ENCODE measurements at regions not wholly inside any gene's neighbourhood (a gene's known extent, or its start where the extent isn't known, plus 50 kb on each side); places are given as distances from the start of the nearest gene placed in this dataset.
"Not testable (repeated sequence)": the region's sequence is repeated elsewhere in the genome, so short reads cannot be mapped to it uniquely, and the experiment has no call there.

DNA sequence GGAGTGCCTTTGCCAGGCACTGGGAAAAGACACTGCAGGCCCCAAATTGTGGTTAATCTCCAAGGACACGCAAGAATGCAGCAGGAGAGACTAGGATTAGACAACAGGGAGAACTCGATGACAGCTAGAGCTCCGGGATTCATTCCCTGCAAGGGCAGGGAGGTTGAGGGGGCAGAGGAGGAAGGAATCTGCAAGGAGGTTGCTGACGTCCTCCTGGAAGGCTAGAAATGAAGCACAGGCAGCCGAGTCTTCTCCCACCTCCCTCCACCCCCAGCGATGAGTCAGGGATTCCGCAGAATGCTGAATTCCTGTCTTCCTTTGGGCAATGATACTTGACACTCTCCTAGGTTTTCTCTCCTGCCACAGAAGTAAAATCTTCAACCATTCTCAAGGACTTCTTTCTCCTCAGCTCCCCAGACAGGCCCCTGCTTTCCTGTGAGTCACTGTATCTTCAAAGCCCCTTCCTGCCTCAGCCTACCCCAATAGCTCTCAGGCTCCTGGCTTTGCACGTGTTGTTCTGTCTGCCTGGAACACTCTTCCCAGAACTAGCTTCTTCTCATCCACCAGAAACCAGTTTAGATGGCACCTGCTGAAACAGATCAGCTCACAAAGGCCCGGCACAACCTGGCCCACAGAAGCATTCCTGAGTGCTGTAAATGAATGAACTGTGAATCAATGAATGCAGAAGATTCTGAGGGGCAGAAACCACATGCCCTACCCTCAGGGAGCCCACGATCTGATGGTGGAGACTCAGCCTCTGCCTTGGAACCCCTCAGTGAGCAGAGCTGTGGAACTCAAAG is 85.6 kb downstream of the MRPL14 start:
- no peak for DNase-seq (ENCODE audit: low spot score)
- in situ Hi-C loops (cut with MboI; ENCODE audit: low pct_unique_long_range_greater_than_20kb, low sequenced_read_pairs, unreplicated experiment), result no loop called here
- TF ChIP-seq, protein P1, sequence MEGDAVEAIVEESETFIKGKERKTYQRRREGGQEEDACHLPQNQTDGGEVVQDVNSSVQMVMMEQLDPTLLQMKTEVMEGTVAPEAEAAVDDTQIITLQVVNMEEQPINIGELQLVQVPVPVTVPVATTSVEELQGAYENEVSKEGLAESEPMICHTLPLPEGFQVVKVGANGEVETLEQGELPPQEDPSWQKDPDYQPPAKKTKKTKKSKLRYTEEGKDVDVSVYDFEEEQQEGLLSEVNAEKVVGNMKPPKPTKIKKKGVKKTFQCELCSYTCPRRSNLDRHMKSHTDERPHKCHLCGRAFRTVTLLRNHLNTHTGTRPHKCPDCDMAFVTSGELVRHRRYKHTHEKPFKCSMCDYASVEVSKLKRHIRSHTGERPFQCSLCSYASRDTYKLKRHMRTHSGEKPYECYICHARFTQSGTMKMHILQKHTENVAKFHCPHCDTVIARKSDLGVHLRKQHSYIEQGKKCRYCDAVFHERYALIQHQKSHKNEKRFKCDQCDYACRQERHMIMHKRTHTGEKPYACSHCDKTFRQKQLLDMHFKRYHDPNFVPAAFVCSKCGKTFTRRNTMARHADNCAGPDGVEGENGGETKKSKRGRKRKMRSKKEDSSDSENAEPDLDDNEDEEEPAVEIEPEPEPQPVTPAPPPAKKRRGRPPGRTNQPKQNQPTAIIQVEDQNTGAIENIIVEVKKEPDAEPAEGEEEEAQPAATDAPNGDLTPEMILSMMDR (IDR thresholded peaks at IDR 0.05; ENCODE audit: extremely low read depth, insufficient read depth, missing control alignments), result no peak

DNA sequence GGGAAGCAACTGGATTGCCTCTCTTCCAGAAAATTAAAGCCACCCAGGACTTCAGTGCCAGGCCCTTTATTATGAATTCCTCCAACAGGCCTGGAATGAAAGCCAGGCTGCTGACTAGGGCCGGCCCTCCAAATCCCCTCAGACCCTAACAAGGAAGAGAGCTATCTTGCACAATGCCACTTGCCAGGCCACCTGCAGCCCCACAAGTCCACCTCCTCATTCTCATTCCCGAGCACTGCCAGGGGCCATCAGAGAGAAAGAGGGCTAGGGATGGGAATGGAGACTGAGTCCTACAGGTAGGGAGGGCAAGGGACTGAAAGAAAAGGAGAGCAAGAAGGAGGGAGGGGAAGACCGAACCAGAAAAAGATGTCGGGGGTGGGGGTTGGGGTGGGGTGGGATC is 86.5 kb downstream of the MRPL14 start:
- in situ Hi-C loops (cut with MboI; ENCODE audit: low pct_unique_long_range_greater_than_20kb, low sequenced_read_pairs, unreplicated experiment), result no loop called here
- TF ChIP-seq, protein P1 (IDR thresholded peaks at IDR 0.05; ENCODE audit: extremely low read depth, insufficient read depth, missing control alignments), result no peak
- no peak for DNase-seq (ENCODE audit: low spot score)

DNA sequence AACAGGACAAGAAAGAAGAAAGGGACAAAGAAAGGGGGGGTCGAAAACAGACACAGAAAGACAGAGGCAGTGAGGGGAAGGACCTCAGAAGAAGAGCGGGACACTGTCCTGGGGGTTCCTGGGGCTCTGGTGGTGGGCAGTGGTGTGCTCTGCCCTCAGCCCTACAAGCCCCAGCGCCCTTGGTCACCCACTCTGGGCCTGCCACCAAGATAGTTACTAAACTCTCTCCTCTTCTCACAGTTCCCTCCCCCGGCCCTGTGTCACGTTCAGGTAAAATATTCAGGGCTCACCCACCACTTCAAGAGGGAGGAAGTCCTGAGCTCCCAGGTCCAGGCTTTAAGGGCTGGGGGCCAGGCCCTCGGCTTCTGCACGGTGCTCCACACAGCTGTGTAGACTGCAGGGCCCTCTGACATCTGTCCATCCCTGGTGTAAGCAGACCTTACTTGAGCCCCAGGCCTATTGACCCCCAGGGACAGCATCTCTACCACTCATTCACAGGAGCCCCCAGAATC is 87.4 kb downstream of the MRPL14 start:
- TF ChIP-seq, protein P1 (IDR thresholded peaks at IDR 0.05; ENCODE audit: extremely low read depth, insufficient read depth, missing control alignments), result no peak
- in situ Hi-C loops (cut with MboI; ENCODE audit: low pct_unique_long_range_greater_than_20kb, low sequenced_read_pairs, unreplicated experiment), result no loop called here
- no peak for DNase-seq (ENCODE audit: low spot score)

DNA sequence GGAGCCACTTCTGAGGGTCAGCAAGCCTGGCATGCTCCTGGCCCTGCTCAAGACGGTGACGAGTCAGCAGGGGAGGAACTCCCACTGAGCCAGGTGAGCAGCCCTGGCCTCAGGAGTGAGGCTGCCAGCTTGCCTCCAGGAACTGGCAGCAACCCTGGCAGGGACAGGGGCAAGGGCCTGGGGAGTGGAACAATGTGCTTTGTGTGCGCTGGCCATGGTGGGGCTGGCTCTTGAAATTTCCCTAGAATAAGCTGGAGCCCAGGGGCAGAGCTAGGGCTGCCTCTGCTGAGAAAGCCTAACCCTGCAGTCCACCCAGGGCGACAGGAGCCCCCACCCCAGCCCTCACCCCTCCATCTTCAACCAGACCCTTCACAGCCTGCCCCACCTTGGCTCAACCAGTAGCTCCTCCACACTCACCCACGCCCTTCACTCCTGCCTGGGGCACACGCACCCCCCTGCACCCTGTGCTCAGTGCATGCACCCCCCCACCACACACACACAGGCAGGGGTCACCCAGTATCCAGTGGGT is 88.0 kb downstream of the MRPL14 start:
- in situ Hi-C loops (cut with MboI; ENCODE audit: low pct_unique_long_range_greater_than_20kb, low sequenced_read_pairs, unreplicated experiment), result no loop called here
- no peak for DNase-seq (ENCODE audit: low spot score)
- TF ChIP-seq, protein P1 (IDR thresholded peaks at IDR 0.05; ENCODE audit: extremely low read depth, insufficient read depth, missing control alignments), result no peak

DNA sequence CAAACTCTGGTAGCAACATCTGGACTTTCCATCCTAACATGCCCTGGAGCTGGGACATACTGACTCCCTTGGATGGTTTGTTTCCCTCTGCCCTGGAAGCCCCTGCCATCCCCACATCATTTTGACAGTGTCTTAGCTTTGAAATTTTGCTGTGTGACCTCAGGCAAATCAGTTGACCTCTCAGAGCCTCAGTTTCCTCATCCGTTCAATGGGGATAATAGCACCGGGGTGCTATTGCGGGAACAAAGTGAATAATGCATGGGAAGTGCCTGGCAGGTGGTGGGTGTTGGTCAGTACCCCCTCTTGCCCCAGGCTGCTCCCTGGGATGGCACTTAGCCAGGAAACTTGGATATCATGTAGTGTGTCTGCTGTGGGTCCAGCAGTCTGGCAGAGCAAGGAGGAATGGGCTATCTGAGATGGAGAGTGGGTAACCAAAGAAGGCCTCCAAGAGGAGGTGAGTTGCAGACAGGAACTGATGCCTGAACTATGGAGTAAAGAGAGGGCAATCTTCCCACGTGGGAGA is 88.6 kb downstream of the MRPL14 start:
- in situ Hi-C loops (cut with MboI; ENCODE audit: low pct_unique_long_range_greater_than_20kb, low sequenced_read_pairs, unreplicated experiment), result no loop called here
- TF ChIP-seq, protein P1 (IDR thresholded peaks at IDR 0.05; ENCODE audit: extremely low read depth, insufficient read depth, missing control alignments), result no peak
- DNase-seq (ENCODE audit: low spot score), result no peak

DNA sequence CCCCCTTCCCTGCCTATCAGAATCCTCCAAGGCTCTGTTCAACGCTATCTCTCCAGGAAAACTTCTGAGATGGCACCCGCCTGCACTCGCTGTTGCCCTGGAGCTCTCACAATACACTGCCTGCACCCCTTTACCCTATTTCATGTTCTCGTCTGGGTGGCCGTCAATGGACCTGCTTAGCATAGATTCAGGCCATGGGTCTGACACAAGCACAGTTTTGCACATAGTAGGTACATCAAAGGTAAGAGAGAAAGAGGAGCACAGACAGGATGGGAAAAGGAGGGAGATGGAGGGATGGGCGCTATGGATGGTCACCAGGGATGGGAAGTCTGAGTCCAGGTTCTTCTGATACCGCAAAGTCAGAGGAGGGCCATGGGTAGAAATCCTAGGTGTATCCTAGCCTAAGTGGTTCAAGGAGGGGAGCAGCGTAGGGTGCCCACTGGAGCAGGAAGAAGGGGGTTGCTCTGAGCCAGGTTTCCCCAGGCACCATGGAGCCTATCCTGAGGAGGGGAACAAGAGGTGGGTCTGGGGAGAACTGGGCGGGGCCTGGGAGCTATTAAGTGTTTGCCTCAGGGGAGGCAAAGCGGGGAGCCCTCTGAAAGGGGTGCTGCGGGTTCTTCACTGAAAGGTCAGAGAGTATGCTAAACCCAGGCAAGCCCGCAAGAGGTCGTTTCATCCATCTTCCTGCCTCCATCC is 89.3 kb downstream of the MRPL14 start:
- DNase-seq (ENCODE audit: low spot score), result no peak
- in situ Hi-C loops (cut with MboI; ENCODE audit: low pct_unique_long_range_greater_than_20kb, low sequenced_read_pairs, unreplicated experiment), result no loop called here
- TF ChIP-seq, protein P1 (IDR thresholded peaks at IDR 0.05; ENCODE audit: extremely low read depth, insufficient read depth, missing control alignments), result no peak

DNA sequence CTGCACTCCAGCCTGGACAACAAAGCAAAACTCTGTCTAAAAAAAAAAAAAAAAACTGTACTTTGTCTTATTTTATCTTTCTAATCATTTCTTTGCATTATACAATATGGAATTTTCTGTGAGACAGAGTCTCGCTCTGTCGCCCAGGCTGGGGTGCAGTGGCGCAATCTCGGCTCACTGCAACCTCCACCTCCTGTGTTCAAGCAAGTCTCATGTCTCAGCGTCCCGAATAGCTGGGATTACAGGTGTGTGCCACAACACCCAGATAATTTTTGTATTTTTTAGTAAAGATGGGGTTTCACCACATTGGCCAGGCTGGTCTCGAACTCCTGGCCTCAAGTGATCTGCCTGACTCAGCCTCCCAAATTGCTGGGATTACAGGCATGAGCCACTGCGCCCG is 90.0 kb downstream of the MRPL14 start:
- in situ Hi-C loops (cut with MboI; ENCODE audit: low pct_unique_long_range_greater_than_20kb, low sequenced_read_pairs, unreplicated experiment); DNase-seq (ENCODE audit: low spot score): not testable (repeated sequence)

Data from GM13977 (cell line).